Chondrocyte (in vitro differentiated cells): ENCODE measurements at regions not wholly inside any gene's neighbourhood (a gene's known extent, or its start where the extent isn't known, plus 50 kb on each side); places are given as distances from the start of the nearest gene placed in this dataset.
"Not testable (repeated sequence)": the region's sequence is repeated elsewhere in the genome, so short reads cannot be mapped to it uniquely, and the experiment has no call there.

ENCODE experiments used
- DNase-seq: peaks from one replicate; pipeline ENCODE4 v3.0.0; 2021; ENCODE audit warnings: mixed read lengths, low spot score
- H3K27ac Mint-ChIP-seq: one replicate; pipeline ENCODE4 v1.8.0; 2021; ENCODE audit warnings: mild to moderate bottlenecking, moderate library complexity, mixed read lengths; ENCODE audit not compliant: unreplicated experiment
- H3K27me3 Mint-ChIP-seq: 2 replicates; pipeline ENCODE4 v1.8.0; 2021; ENCODE audit warnings: low read depth, mixed read lengths
- H3K36me3 Mint-ChIP-seq: 2 replicates; pipeline ENCODE4 v1.8.0; 2021; ENCODE audit warnings: low read depth, mixed read lengths
- H3K4me1 Mint-ChIP-seq: 2 replicates; pipeline ENCODE4 v1.8.0; 2021; ENCODE audit warnings: low read depth, mild to moderate bottlenecking, mixed read lengths
- H3K4me3 Mint-ChIP-seq: one replicate; pipeline ENCODE4 v1.8.0; 2021; ENCODE audit warnings: mild to moderate bottlenecking, moderate library complexity, mixed read lengths; ENCODE audit not compliant: unreplicated experiment
- H3K9me3 Mint-ChIP-seq: 2 replicates; pipeline ENCODE4 v1.8.0; 2021; ENCODE audit warnings: low read depth, mixed read lengths
- CTCF ChIP-seq: fragments of 200-600 bp; sonication (generic); IDR thresholded peaks from 2 replicates; pipeline ENCODE4 v1.5.0; 2021; ENCODE audit warnings: antibody characterized with exemption, mild to moderate bottlenecking, moderate library complexity

GRCh38 chr3:185995352-185995751, 57.5 kb upstream of the TRA2B start:
- H3K4me1 Mint-ChIP-seq: peaks cover 10% of the 10 kb centered on the region
- no peak for DNase-seq
- H3K27ac Mint-ChIP-seq: no peak overlapping the region
- H3K27me3 Mint-ChIP-seq: peaks cover 5% of the 10 kb centered on the region
- H3K4me3 Mint-ChIP-seq: no peak overlapping the region
- H3K36me3 Mint-ChIP-seq: no peaks in the 10 kb centered on the region
- no peaks in the 10 kb centered on the region for H3K9me3 Mint-ChIP-seq
- TF ChIP-seq CTCF: no peak

GRCh38 chr3:185992831-185993374, 55.1 kb upstream of the TRA2B start:
- H3K4me3 Mint-ChIP-seq: no peak overlapping the region

GRCh38 chr3:185990995-185991394, 53.2 kb upstream of the TRA2B start:
- H3K27me3 Mint-ChIP-seq, DNase-seq, H3K4me3 Mint-ChIP-seq, H3K36me3 Mint-ChIP-seq, H3K9me3 Mint-ChIP-seq: not testable (repeated sequence)
- Mint-ChIP-seq H3K4me1 (peaks cover 10% of the 10 kb centered on the region), H3K27ac (peak overlapping the region; percentile 30)

More at GRCh38 chr3:185992831-185993374, 55.1 kb upstream of the TRA2B start:
- Mint-ChIP-seq H3K9me3 (no peaks in the 10 kb centered on the region), H3K36me3 (no peaks in the 10 kb centered on the region), H3K27ac (peak overlapping the region; percentile 76), H3K4me1 (peaks cover 10% of the 10 kb centered on the region), H3K27me3 (no peaks in the 10 kb centered on the region)
- DNase-seq: no peak
- no peak for TF ChIP-seq CTCF

GRCh38 chr3:185989511-185989910, 51.7 kb upstream of the TRA2B start:
- Mint-ChIP-seq H3K9me3 (no peaks in the 10 kb centered on the region), H3K4me1 (peaks cover 15% of the 10 kb centered on the region), H3K27ac (no peak overlapping the region), H3K27me3 (no peaks in the 10 kb centered on the region), H3K4me3 (no peak overlapping the region), H3K36me3 (no peaks in the 10 kb centered on the region)
- no peak for DNase-seq
- TF ChIP-seq CTCF: no peak

- Mint-ChIP-seq H3K27ac (no peak overlapping the region), H3K9me3 (no peaks in the 10 kb centered on the region), H3K36me3 (no peaks in the 10 kb centered on the region), H3K4me1 (peaks cover 22% of the 10 kb centered on the region), H3K4me3 (no peak overlapping the region), H3K27me3 (no peaks in the 10 kb centered on the region)
- TF ChIP-seq CTCF: no peak
- DNase-seq: no peak
These were observed 51.0 kb upstream of the TRA2B start for GRCh38 chr3:185988816-185989175.

GRCh38 chr3:185988080-185988815, 50.4 kb upstream of the TRA2B start:
- peak; percentile 42 for TF ChIP-seq CTCF
- Mint-ChIP-seq H3K27me3 (peaks cover 2% of the 10 kb centered on the region), H3K4me3 (no peak overlapping the region), H3K4me1 (peaks cover 27% of the 10 kb centered on the region), H3K9me3 (no peaks in the 10 kb centered on the region), H3K36me3 (no peaks in the 10 kb centered on the region), H3K27ac (no peak overlapping the region)
- no peak for DNase-seq
